ENCODE measurements at regions not wholly inside any gene's neighbourhood (a gene's known extent, or its start where the extent isn't known, plus 50 kb on each side); places are given as distances from the start of the nearest gene placed in this dataset.

GRCh38 chr1:232489256-232489655 is 140.7 kb downstream of the SIPA1L2 start:
- no peak for TF ChIP-seq CTCF (IDR thresholded peaks at IDR 0.05)
- TF ChIP-seq ZFX (IDR thresholded peaks at IDR 0.05; ENCODE audit: borderline replicate concordance) = no peak

Measured in 22Rv1 (cell line).